OCI-LY7 (cell line): ENCODE measurements at regions not wholly inside any gene's neighbourhood (a gene's known extent, or its start where the extent isn't known, plus 50 kb on each side); places are given as distances from the start of the nearest gene placed in this dataset.
"Not testable (repeated sequence)": the region's sequence is repeated elsewhere in the genome, so short reads cannot be mapped to it uniquely, and the experiment has no call there.

Experiments
- CTCF ChIP-seq: fragments of 200-600 bp; sonication (generic); conservative IDR thresholded peaks from 2 replicates; pipeline ENCODE4 v1.5.1; 2014; ENCODE audit warnings: mild to moderate bottlenecking, antibody characterized with exemption, low read length, moderate library complexity, mixed read lengths
- EZH2phosphoT487 ChIP-seq: fragments of 200-600 bp; sonication (generic); IDR thresholded peaks from 2 replicates; pipeline ENCODE4 v1.6.1; 2018; ENCODE audit warnings: low read depth, borderline replicate concordance, mild to moderate bottlenecking, mixed run types, antibody characterized with exemption, low read length, moderate library complexity, mixed read lengths

DNA sequence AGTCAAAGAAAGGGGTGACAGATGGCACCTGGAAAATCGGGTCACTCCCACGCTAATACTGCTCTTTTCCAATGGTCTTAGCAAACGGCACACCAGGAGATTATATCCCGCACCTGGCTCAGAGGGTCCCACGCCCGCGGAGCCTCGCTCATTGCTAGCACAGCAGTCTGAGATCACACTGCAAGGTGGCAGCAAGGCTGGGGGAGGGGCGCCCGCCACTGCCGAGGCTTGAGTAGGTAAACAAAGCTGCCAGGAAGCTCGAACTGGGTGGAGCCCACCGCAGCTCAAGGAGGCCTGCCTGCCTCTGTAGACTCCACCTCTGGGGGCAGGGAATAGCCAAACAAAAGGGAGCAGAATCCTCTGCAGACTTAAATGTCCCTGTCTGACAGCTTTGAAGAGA lies 99.5 kb upstream of the TMEM17 start:
- not testable (repeated sequence) for TF ChIP-seq EZH2phosphoT487, CTCF
